Endodermal cell (in vitro differentiated cells): ENCODE measurements at regions not wholly inside any gene's neighbourhood (a gene's known extent, or its start where the extent isn't known, plus 50 kb on each side); places are given as distances from the start of the nearest gene placed in this dataset.

Experiments
- DNase-seq: peaks from one replicate; pipeline ENCODE4 v3.0.0-alpha.2; 2017
- H3K27ac ChIP-seq: 2 replicates; pipeline ENCODE4 v1.5.1; 2013; ENCODE audit warnings: mild to moderate bottlenecking, low read depth, low read length, moderate library complexity
- H3K27me3 ChIP-seq: 2 replicates; pipeline ENCODE4 v1.6.1; 2013; ENCODE audit warnings: mild to moderate bottlenecking, low read length, moderate library complexity; ENCODE audit not compliant: insufficient read depth, control insufficient read depth, poor library complexity, severe bottlenecking
- H3K36me3 ChIP-seq: 2 replicates; pipeline ENCODE4 v1.7.0; 2013; ENCODE audit warnings: mild to moderate bottlenecking, low read length, moderate library complexity; ENCODE audit not compliant: control insufficient read depth, insufficient read depth
- H3K4me1 ChIP-seq: one replicate; pipeline ENCODE4 v1.7.0; 2013; ENCODE audit warnings: low read length; ENCODE audit not compliant: control insufficient read depth, insufficient read depth
- H3K4me3 ChIP-seq: 2 replicates; pipeline ENCODE4 v1.5.1; 2013; ENCODE audit warnings: mild to moderate bottlenecking, low read length, moderate library complexity
- H3K9ac ChIP-seq: 2 replicates; pipeline ENCODE4 v1.6.1; 2013; ENCODE audit warnings: mild to moderate bottlenecking, low read length, moderate library complexity; ENCODE audit not compliant: poor library complexity, severe bottlenecking; ENCODE audit errors: extremely low read depth
- H3K9me3 ChIP-seq: 2 replicates; pipeline ENCODE4 v1.6.1; 2013; ENCODE audit warnings: mild to moderate bottlenecking, low read length, moderate library complexity; ENCODE audit not compliant: control insufficient read depth
- H3K27ac Mint-ChIP-seq: 2 replicates; pipeline ENCODE4 v1.8.0; 2020; ENCODE audit warnings: mixed read lengths
- H3K27me3 Mint-ChIP-seq: 2 replicates; pipeline ENCODE4 v1.8.0; 2021; ENCODE audit warnings: mild to moderate bottlenecking, mixed read lengths; ENCODE audit not compliant: insufficient read depth
- H3K36me3 Mint-ChIP-seq: 2 replicates; pipeline ENCODE4 v1.8.0; 2020; ENCODE audit warnings: low read depth, mixed read lengths
- H3K4me1 Mint-ChIP-seq: 2 replicates; pipeline ENCODE4 v1.8.0; 2020; ENCODE audit warnings: mixed read lengths
- H3K4me3 Mint-ChIP-seq: 2 replicates; pipeline ENCODE4 v1.8.0; 2020; ENCODE audit warnings: mild to moderate bottlenecking, moderate library complexity, mixed read lengths
- H3K9me3 Mint-ChIP-seq: 2 replicates; pipeline ENCODE4 v1.8.0; 2020; ENCODE audit warnings: mild to moderate bottlenecking, mixed read lengths
- WGBS, 2 experiments: methylation state at CpG; one replicate each; pipeline versions ENCODE4 v1.1.5 to v1.1.7; 2013; ENCODE audit warnings: missing lambda C conversion rate in 2 of 2, mixed read lengths in 1 of 2; ENCODE audit not compliant: insufficient coverage in 1 of 2, insufficient read length in 1 of 2; 5-methylcytosine and 5-hydroxymethylcytosine counted together
- TF ChIP-seq, protein P1 (sequence below): fragments of 200-600 bp; sonication (generic); conservative IDR thresholded peaks from 2 replicates; pipeline ENCODE4 v1.5.0; 2021; ENCODE audit warnings: antibody characterized with exemption, mild to moderate bottlenecking

- no peak overlapping the region for H3K27ac Mint-ChIP-seq
- H3K4me1 ChIP-seq: no peaks in the 10 kb centered on the region
- TF ChIP-seq, protein P1, sequence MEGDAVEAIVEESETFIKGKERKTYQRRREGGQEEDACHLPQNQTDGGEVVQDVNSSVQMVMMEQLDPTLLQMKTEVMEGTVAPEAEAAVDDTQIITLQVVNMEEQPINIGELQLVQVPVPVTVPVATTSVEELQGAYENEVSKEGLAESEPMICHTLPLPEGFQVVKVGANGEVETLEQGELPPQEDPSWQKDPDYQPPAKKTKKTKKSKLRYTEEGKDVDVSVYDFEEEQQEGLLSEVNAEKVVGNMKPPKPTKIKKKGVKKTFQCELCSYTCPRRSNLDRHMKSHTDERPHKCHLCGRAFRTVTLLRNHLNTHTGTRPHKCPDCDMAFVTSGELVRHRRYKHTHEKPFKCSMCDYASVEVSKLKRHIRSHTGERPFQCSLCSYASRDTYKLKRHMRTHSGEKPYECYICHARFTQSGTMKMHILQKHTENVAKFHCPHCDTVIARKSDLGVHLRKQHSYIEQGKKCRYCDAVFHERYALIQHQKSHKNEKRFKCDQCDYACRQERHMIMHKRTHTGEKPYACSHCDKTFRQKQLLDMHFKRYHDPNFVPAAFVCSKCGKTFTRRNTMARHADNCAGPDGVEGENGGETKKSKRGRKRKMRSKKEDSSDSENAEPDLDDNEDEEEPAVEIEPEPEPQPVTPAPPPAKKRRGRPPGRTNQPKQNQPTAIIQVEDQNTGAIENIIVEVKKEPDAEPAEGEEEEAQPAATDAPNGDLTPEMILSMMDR: no peak
- no peak for DNase-seq
- H3K4me1 Mint-ChIP-seq: no peaks in the 10 kb centered on the region
- H3K9ac ChIP-seq: no peak overlapping the region
- H3K36me3 Mint-ChIP-seq: no peaks in the 10 kb centered on the region
- H3K9me3 ChIP-seq: no peaks in the 10 kb centered on the region
- 91 to 98% methylated on average over 2 of the region's 2 CpGs for WGBS, 2 experiments
- peaks cover 13% of the 10 kb centered on the region for H3K9me3 Mint-ChIP-seq
- H3K4me3 ChIP-seq: no peak overlapping the region
- no peaks in the 10 kb centered on the region for H3K27me3 ChIP-seq
- H3K27me3 Mint-ChIP-seq: peaks cover 4% of the 10 kb centered on the region
- no peaks in the 10 kb centered on the region for H3K36me3 ChIP-seq
- H3K27ac ChIP-seq: no peak overlapping the region
- no peak overlapping the region for H3K4me3 Mint-ChIP-seq
These were observed 115.4 kb upstream of the FOXK1 start for GRCh38 chr7:4566714-4567113.

DNA sequence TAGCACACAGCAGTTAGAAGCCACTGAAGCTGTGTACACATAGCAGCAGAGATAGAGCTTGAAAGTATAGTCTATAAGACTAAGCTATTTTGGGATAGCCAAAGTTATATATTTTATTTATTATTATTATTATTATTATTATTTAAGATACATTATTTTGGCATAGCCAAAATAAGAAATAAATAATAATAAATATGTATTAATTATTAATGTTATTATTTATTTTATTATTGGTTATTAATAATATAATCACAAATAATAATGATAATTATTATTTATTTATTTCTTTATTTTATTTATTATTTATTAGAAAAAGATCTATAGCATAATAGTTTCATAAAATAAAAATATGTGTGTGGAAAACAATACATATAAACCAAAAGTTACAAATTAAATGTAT lies 107.2 kb upstream of the FOXK1 start:
- no peaks in the 10 kb centered on the region for H3K36me3 ChIP-seq
- Mint-ChIP-seq H3K4me3 (no peak overlapping the region), H3K36me3 (no peaks in the 10 kb centered on the region), H3K27me3 (no peaks in the 10 kb centered on the region), H3K4me1 (no peaks in the 10 kb centered on the region), H3K27ac (no peak overlapping the region), H3K9me3 (peaks cover 22% of the 10 kb centered on the region)
- H3K4me1 ChIP-seq: no peaks in the 10 kb centered on the region
- H3K9me3 ChIP-seq: no peaks in the 10 kb centered on the region
- H3K9ac ChIP-seq: no peak overlapping the region
- no peak for DNase-seq
- no peak overlapping the region for H3K27ac ChIP-seq
- no peak overlapping the region for H3K4me3 ChIP-seq
- no peaks in the 10 kb centered on the region for H3K27me3 ChIP-seq
- TF ChIP-seq, protein P1: no peak

DNA sequence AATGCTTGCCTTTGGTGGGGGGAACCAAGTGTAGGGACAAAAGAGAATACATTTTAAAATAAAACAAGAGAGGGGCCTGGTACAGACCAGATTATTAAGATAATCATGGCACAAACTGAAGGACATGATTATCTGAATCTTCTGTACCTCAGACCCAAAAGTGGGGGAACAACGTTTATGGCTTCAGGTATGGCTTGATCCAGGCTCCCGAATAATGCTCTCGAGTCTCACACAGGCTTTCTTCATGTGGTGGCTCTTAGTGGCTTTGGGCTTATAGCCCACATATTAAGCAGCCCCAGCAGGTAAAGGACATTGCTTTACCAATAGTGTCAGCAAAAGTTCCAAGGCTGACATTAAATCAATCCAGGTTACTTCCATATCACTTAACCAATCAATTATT lies 106.8 kb upstream of the FOXK1 start:
- H3K27me3 ChIP-seq: no peaks in the 10 kb centered on the region
- Mint-ChIP-seq H3K9me3 (peaks cover 22% of the 10 kb centered on the region), H3K36me3 (no peaks in the 10 kb centered on the region), H3K4me3 (no peak overlapping the region), H3K4me1 (no peaks in the 10 kb centered on the region), H3K27ac (no peak overlapping the region), H3K27me3 (no peaks in the 10 kb centered on the region)
- no peak overlapping the region for H3K4me3 ChIP-seq
- TF ChIP-seq, protein P1: no peak
- H3K27ac ChIP-seq: no peak overlapping the region
- no peaks in the 10 kb centered on the region for H3K36me3 ChIP-seq
- H3K4me1 ChIP-seq: no peaks in the 10 kb centered on the region
- no peak for DNase-seq
- no peak overlapping the region for H3K9ac ChIP-seq
- 85 to 97% methylated on average over 3 of the region's 3 CpGs for WGBS, 2 experiments
- no peaks in the 10 kb centered on the region for H3K9me3 ChIP-seq
